H1 (cell line): ENCODE measurements at regions not wholly inside any gene's neighbourhood (a gene's known extent, or its start where the extent isn't known, plus 50 kb on each side); places are given as distances from the start of the nearest gene placed in this dataset.

ENCODE experiments used
- CTCF ChIA-PET: fragments of 300-600 bp; sonication (Branson Sonifier 250); formaldehyde crosslinking; loops from one replicate; lab custom pipeline; 2021; ENCODE audit not compliant: partially characterized antibody; lab: Charles Lee
- POLR2A ChIA-PET: fragments of 300-600 bp; sonication (Branson Sonifier 250); formaldehyde crosslinking; loops from one replicate; lab custom pipeline; 2021; ENCODE audit warnings: inconsistent platforms; ENCODE audit not compliant: partially characterized antibody; lab: Charles Lee
- DNase-seq, 2 experiments: peaks; one replicate each; pipeline versions ENCODE4 v3.0.0 to v3.0.0-alpha.2; 2010 to 2022; ENCODE audit warnings: low spot score in 2 of 2, low read depth in 1 of 2, mixed read lengths in 1 of 2
- FAIRE-seq: peaks from 2 replicates; lab custom pipeline; 2011; peaks lifted over from hg19 to GRCh38; lab: Jason Lieb, UNC
- H2AFZ ChIP-seq: 2 replicates; pipeline ENCODE4 v1.8.1; 2012; ENCODE audit warnings: low read length, inconsistent platforms
- H2AK5ac ChIP-seq: 2 replicates; pipeline ENCODE4 v1.6.1; 2013; ENCODE audit warnings: low read depth, low read length
- H2BK120ac ChIP-seq: replicated peaks from 2 replicates; pipeline ENCODE3; 2013; ENCODE audit warnings: low read depth, low read length, inconsistent platforms
- H2BK12ac ChIP-seq: 2 replicates; pipeline ENCODE4 v1.6.1; 2013; ENCODE audit warnings: low read depth, low read length
- H2BK15ac ChIP-seq: 2 replicates; pipeline ENCODE4 v1.6.1; 2013; ENCODE audit warnings: low read length
- H2BK20ac ChIP-seq: 2 replicates; pipeline ENCODE4 v1.6.1; 2013; ENCODE audit warnings: low read length
- H2BK5ac ChIP-seq: 2 replicates; pipeline ENCODE4 v1.6.1; 2013; ENCODE audit warnings: low read depth, low read length
- H3K14ac ChIP-seq: 2 replicates; pipeline ENCODE4 v1.6.1; 2013; ENCODE audit warnings: inconsistent platforms; ENCODE audit not compliant: insufficient read length
- H3K18ac ChIP-seq: 2 replicates; pipeline ENCODE4 v1.6.1; 2013; ENCODE audit warnings: low read length; ENCODE audit errors: extremely low read depth
- H3K23ac ChIP-seq: 2 replicates; pipeline ENCODE4 v1.6.1; 2013; ENCODE audit warnings: inconsistent platforms; ENCODE audit not compliant: insufficient read length
- H3K23me2 ChIP-seq: 2 replicates; pipeline ENCODE4 v1.6.1; 2013; ENCODE audit warnings: low read depth, low read length
- H3K27ac ChIP-seq: 2 replicates; pipeline ENCODE4 v1.6.1; 2011; ENCODE audit warnings: low read depth, low read length, inconsistent platforms
- H3K27me3 ChIP-seq, 4 experiments: replicated peaks in 1 of 4; 1 replicate in 1 of 4; 2 replicates in 3 of 4; pipeline versions ENCODE4 v1.6.1 to v1.8.1; 2011 to 2013; ENCODE audit warnings: low read length in 3 of 4, mild to moderate bottlenecking in 3 of 4, inconsistent platforms in 2 of 4, mixed read lengths in 2 of 4, moderate library complexity in 1 of 4; ENCODE audit not compliant: control insufficient read depth in 3 of 4, insufficient read depth in 3 of 4; ENCODE audit errors: extremely low read depth in 1 of 4
- H3K36me3 ChIP-seq, 4 experiments: 2 replicates each; pipeline versions ENCODE4 v1.6.1 to v1.8.1; 2011 to 2013; ENCODE audit warnings: mild to moderate bottlenecking in 4 of 4, low read length in 3 of 4, moderate library complexity in 2 of 4, control low read depth in 1 of 4, inconsistent platforms in 1 of 4; ENCODE audit not compliant: insufficient read depth in 4 of 4, control insufficient read depth in 2 of 4
- H3K4ac ChIP-seq: replicated peaks from 2 replicates; pipeline ENCODE3; 2013; ENCODE audit warnings: low read length, low read depth, mixed read lengths, inconsistent platforms; ENCODE audit not compliant: insufficient read length
- H3K4me1 ChIP-seq, 4 experiments: replicated peaks in 1 of 4; 1 replicate in 1 of 4; 2 replicates in 3 of 4; pipeline versions ENCODE4 v1.6.1 to v1.8.1; 2011 to 2013; ENCODE audit warnings: low read length in 3 of 4, inconsistent platforms in 2 of 4, mixed read lengths in 1 of 4; ENCODE audit not compliant: insufficient read depth in 4 of 4, control insufficient read depth in 3 of 4
- H3K4me2 ChIP-seq, 2 experiments: 2 replicates each; pipeline versions ENCODE4 v1.6.1 to v1.8.1; 2011 to 2013; ENCODE audit warnings: low read depth in 2 of 2, low read length in 2 of 2, control low read depth in 1 of 2, inconsistent platforms in 1 of 2, mild to moderate bottlenecking in 1 of 2; ENCODE audit not compliant: insufficient read depth in 1 of 2
- H3K4me3 ChIP-seq, 4 experiments: fragments of 200-600, 300-600 bp in 1 of 4; sonication (generic), shearing (Covaris generic), sonication (Bioruptor Twin) in 1 of 4; 2 replicates each; pipeline versions ENCODE4 v1.5.1 to v1.8.1; 2011 to 2016; ENCODE audit warnings: low read length in 4 of 4, low read depth in 3 of 4, control low read depth in 2 of 4, inconsistent platforms in 2 of 4, mild to moderate bottlenecking in 2 of 4, mixed read lengths in 1 of 4, moderate library complexity in 1 of 4; ENCODE audit not compliant: insufficient read depth in 2 of 4; ENCODE audit errors: extremely low read depth in 1 of 4
- H3K56ac ChIP-seq: replicated peaks from 2 replicates; pipeline ENCODE3; 2013; ENCODE audit warnings: low read depth, mild to moderate bottlenecking, mixed read lengths, low read length, inconsistent platforms; ENCODE audit not compliant: insufficient read length
- H3K79me1 ChIP-seq: 2 replicates; pipeline ENCODE4 v1.6.1; 2013; ENCODE audit warnings: low read depth, low read length, control low read depth
- H3K79me2 ChIP-seq, 2 experiments: 2 replicates each; pipeline versions ENCODE4 v1.6.1 to v1.8.1; 2012 to 2013; ENCODE audit warnings: low read length in 2 of 2, mild to moderate bottlenecking in 2 of 2, inconsistent platforms in 1 of 2; ENCODE audit not compliant: insufficient read depth in 2 of 2, control insufficient read depth in 1 of 2
- H3K9ac ChIP-seq, 4 experiments: replicated peaks in 1 of 4; 1 replicate in 1 of 4; 2 replicates in 3 of 4; pipeline versions ENCODE4 v1.6.1 to v1.8.1; 2011 to 2013; ENCODE audit warnings: low read depth in 3 of 4, low read length in 3 of 4, control low read depth in 2 of 4, mild to moderate bottlenecking in 2 of 4, moderate library complexity in 2 of 4, inconsistent platforms in 1 of 4; ENCODE audit errors: extremely low read depth in 1 of 4
- H3K9me3 ChIP-seq, 2 experiments: 2 replicates each; pipeline versions ENCODE4 v1.6.1 to v1.8.1; 2012 to 2013; ENCODE audit warnings: mild to moderate bottlenecking in 2 of 2, moderate library complexity in 2 of 2, control low read depth in 1 of 2, inconsistent platforms in 1 of 2, low read depth in 1 of 2, low read length in 1 of 2, mixed read lengths in 1 of 2; ENCODE audit not compliant: insufficient read depth in 2 of 2
- H4K20me1 ChIP-seq, 2 experiments: replicated peaks in 1 of 2; 2 replicates each; pipeline versions ENCODE3 to v1.8.1; 2011 to 2013; ENCODE audit warnings: inconsistent platforms in 2 of 2, low read length in 2 of 2, mild to moderate bottlenecking in 1 of 2; ENCODE audit not compliant: insufficient read depth in 2 of 2, control insufficient read depth in 1 of 2
- H4K5ac ChIP-seq: 2 replicates; pipeline ENCODE4 v1.6.1; 2013; ENCODE audit warnings: low read length, low read depth, mixed read lengths, inconsistent platforms; ENCODE audit not compliant: insufficient read length
- H4K8ac ChIP-seq: 2 replicates; pipeline ENCODE4 v1.8.0; 2013; ENCODE audit warnings: mild to moderate bottlenecking, moderate library complexity, low read length, inconsistent platforms; ENCODE audit not compliant: insufficient read depth; ENCODE audit errors: extremely low read depth
- H4K91ac ChIP-seq: replicated peaks from 2 replicates; pipeline ENCODE3; 2013; ENCODE audit warnings: low read length, mixed read lengths, inconsistent platforms; ENCODE audit not compliant: insufficient read length
- ASH2L ChIP-seq: fragments of 200-600, 300-600 bp; sonication (generic); IDR thresholded peaks from one replicate; pipeline ENCODE4 v1.7.1; 2017; ENCODE audit warnings: low read length
- BACH1 ChIP-seq: IDR thresholded peaks from 2 replicates; pipeline ENCODE4 v1.6.1; 2012; ENCODE audit warnings: low read length, improper control_type of control experiment
- CBX8 ChIP-seq: fragments of 300-800, 300-1000 bp; sonication (generic); IDR thresholded peaks from 2 replicates; pipeline ENCODE4 v1.7.1; 2016; ENCODE audit warnings: low read depth, low read length, borderline replicate concordance
- CHD2 ChIP-seq: IDR thresholded peaks from 2 replicates; pipeline ENCODE4 v1.6.1; 2012; ENCODE audit warnings: low read length, improper control_type of control experiment
- CTBP2 ChIP-seq: IDR thresholded peaks from 2 replicates; pipeline ENCODE4 v1.7.0; 2011; ENCODE audit warnings: borderline replicate concordance, mild to moderate bottlenecking, moderate library complexity, mixed read lengths, low read length; ENCODE audit not compliant: insufficient read depth, insufficient read length
- GABPA ChIP-seq: IDR thresholded peaks from 2 replicates; pipeline ENCODE4 v1.6.1; 2011; ENCODE audit warnings: mild to moderate bottlenecking, low read length, moderate library complexity, borderline replicate concordance; ENCODE audit not compliant: insufficient read depth
- PHF8 ChIP-seq: fragments of 200-600 bp; sonication (generic); conservative IDR thresholded peaks from 2 replicates; pipeline ENCODE4 v1.7.1; 2012; ENCODE audit warnings: low read depth, mild to moderate bottlenecking, inconsistent platforms, low read length, moderate library complexity
- RNF2 ChIP-seq: fragments of 200-900, 300-1000 bp; sonication (generic); IDR thresholded peaks from 2 replicates; pipeline ENCODE4 v1.7.1; 2016; ENCODE audit warnings: borderline replicate concordance, low read depth, mild to moderate bottlenecking, antibody characterized with exemption, low read length; ENCODE audit not compliant: poor library complexity, severe bottlenecking; ENCODE audit errors: missing control alignments
- RXRA ChIP-seq: IDR thresholded peaks from 2 replicates; pipeline ENCODE4 v1.6.1; 2011; ENCODE audit warnings: low read depth, mild to moderate bottlenecking, low read length, moderate library complexity; ENCODE audit not compliant: insufficient read depth
- SUZ12 ChIP-seq: fragments of 200-600 bp; sonication (generic); IDR thresholded peaks from 2 replicates; pipeline ENCODE4 v1.6.1; 2012; ENCODE audit warnings: mild to moderate bottlenecking, inconsistent platforms, low read length, moderate library complexity, mixed read lengths
- TBP ChIP-seq: IDR thresholded peaks from 2 replicates; pipeline ENCODE4 v1.6.1; 2011; ENCODE audit warnings: low read depth, low read length, improper control_type of control experiment
- WGBS, 2 experiments: shearing (Covaris generic) in 1 of 2; methylation state at CpG; one replicate each; pipeline versions ENCODE4 v1.1.6 to v1.1.7; 2013 to 2015; ENCODE audit warnings: low lambda C conversion rate in 2 of 2, mixed read lengths in 2 of 2, inconsistent platforms in 1 of 2, low coverage in 1 of 2, missing lambda C conversion rate in 1 of 2; ENCODE audit not compliant: insufficient replicate concordance in 2 of 2, insufficient coverage in 1 of 2, insufficient read length in 1 of 2; ENCODE audit errors: extremely low coverage in 1 of 2, missing lambda C conversion rate in 1 of 2; 5-methylcytosine and 5-hydroxymethylcytosine counted together
- TF ChIP-seq, protein P1 (sequence below): IDR thresholded peaks from 2 replicates; pipeline ENCODE4 v1.6.1; 2012; ENCODE audit warnings: low read length, inconsistent platforms

DNA sequence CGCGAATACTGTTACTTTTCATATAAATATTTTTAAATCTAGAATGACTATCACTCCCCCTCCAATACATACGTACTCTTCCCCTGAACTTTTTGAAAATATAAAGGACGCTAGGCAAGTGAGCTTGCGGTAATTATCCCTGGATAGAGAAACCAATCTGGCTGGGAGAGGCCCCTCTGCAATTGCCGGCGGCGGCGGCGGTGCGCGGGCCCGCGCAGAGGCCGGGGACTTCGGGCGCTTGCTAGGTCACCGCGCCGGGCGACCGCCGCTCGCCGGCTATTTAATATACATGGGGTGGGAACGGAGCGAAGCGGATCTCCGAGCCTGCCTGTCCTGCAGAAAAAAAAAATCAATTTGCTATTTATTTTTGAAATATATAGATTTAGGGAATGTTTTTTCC is 416.3 kb upstream of the ESRRG start:
- Histone ChIP-seq H2AK5ac (no peak overlapping the region), H3K9me3 (no peaks in the 10 kb centered on the region), H3K79me1 (no peaks in the 10 kb centered on the region), H2BK15ac (no peak overlapping the region), H3K14ac (no peak overlapping the region), H4K91ac (no peak overlapping the region), H3K9ac (no peak overlapping the region), H3K27me3 (peaks cover 41 to 74% (median 62%) of the 10 kb centered on the region in 4 experiments), H4K8ac (no peak overlapping the region), H3K36me3 (no peaks in the 10 kb centered on the region), H4K5ac (no peak overlapping the region), H2AFZ (no peak overlapping the region), H3K4me1 (peaks cover 10 to 32% (median 16%) of the 10 kb centered on the region in 4 experiments), H2BK120ac (no peak overlapping the region), H4K20me1 (peaks cover 0 to 6% of the 10 kb centered on the region in 2 experiments), H3K4me2 (peak overlapping the region; percentile 73 to 88), H3K18ac (no peak overlapping the region), H3K4ac (no peak overlapping the region), H2BK5ac (no peak overlapping the region), H3K23me2 (peaks cover 21% of the 10 kb centered on the region; the same call in 1 of the 2 replicates), H2BK20ac (no peak overlapping the region), H3K79me2 (no peaks in the 10 kb centered on the region), H2BK12ac (no peak overlapping the region), H3K23ac (no peak overlapping the region), H3K27ac (no peak overlapping the region), H3K4me3 (peak overlapping the region; percentile 6 to 63 (median 20); a peak in 5 of 8 replicates), H3K56ac (no peak overlapping the region)
- FAIRE-seq (no peak), DNase-seq (peak in 1 of 2 experiments; percentile 52)
- ChIA-PET CTCF (interaction anchor here (0.6 to 0.7 kb wide), 4 partner anchors 194 to 1900 kb away, joined by 3 to 4 read pairs (median 3); no protein-coding TSS in a partner anchor), POLR2A (no interaction called here)
- 2% methylated on average over 29 of the region's 29 CpGs; no CpG with 5 or more reads in 1 of the 2 experiments for WGBS, 2 experiments
- TF ChIP-seq, protein P1, sequence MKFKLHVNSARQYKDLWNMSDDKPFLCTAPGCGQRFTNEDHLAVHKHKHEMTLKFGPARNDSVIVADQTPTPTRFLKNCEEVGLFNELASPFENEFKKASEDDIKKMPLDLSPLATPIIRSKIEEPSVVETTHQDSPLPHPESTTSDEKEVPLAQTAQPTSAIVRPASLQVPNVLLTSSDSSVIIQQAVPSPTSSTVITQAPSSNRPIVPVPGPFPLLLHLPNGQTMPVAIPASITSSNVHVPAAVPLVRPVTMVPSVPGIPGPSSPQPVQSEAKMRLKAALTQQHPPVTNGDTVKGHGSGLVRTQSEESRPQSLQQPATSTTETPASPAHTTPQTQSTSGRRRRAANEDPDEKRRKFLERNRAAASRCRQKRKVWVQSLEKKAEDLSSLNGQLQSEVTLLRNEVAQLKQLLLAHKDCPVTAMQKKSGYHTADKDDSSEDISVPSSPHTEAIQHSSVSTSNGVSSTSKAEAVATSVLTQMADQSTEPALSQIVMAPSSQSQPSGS, result no peak
- TF ChIP-seq ASH2L (peak; percentile 3), BACH1 (no peak), SUZ12 (no peak; the same call in 1 of the 2 replicates), GABPA (no peak), RNF2 (peak; percentile 27), CHD2 (no peak), PHF8 (no peak), TBP (no peak), CBX8 (no peak), CTBP2 (no peak), RXRA (no peak)
